CD14-positive monocyte (primary cell): ENCODE measurements at regions not wholly inside any gene's neighbourhood (a gene's known extent, or its start where the extent isn't known, plus 50 kb on each side); places are given as distances from the start of the nearest gene placed in this dataset.

Experiments used
- DNase-seq, 3 donors: peaks; one replicate each; pipeline ENCODE4 v3.0.0-alpha.2; 2011 to 2022
- H2AFZ ChIP-seq: 2 replicates; pipeline ENCODE4 v1.6.0; 2012; ENCODE audit warnings: mild to moderate bottlenecking, low read depth, low read length, inconsistent platforms; ENCODE audit not compliant: insufficient read depth, poor library complexity, severe bottlenecking
- H3K27ac ChIP-seq, 2 donors: 1 replicate in 1 of 2; 2 replicates in 1 of 2; pipeline ENCODE4 v1.5.1; 2012 to 2013; ENCODE audit warnings: low read length in 2 of 2, control low read depth in 1 of 2, inconsistent platforms in 1 of 2, low read depth in 1 of 2, mild to moderate bottlenecking in 1 of 2
- H3K27me3 ChIP-seq, 2 donors: one replicate each; pipeline versions ENCODE4 v1.6.0 to v1.6.1; 2011 to 2013; ENCODE audit warnings: low read length in 2 of 2; ENCODE audit not compliant: control insufficient read depth in 2 of 2, insufficient read depth in 2 of 2
- H3K36me3 ChIP-seq, 2 donors: replicated peaks in 1 of 2; 1 replicate in 1 of 2; 2 replicates in 1 of 2; pipeline versions ENCODE4 v1.5.1 to v1.6.1; 2012 to 2013; ENCODE audit warnings: low read length in 2 of 2, control low read depth in 1 of 2, inconsistent platforms in 1 of 2, mild to moderate bottlenecking in 1 of 2; ENCODE audit not compliant: insufficient read depth in 2 of 2, control insufficient read depth in 1 of 2
- H3K4me1 ChIP-seq, 2 donors: 1 replicate in 1 of 2; 2 replicates in 1 of 2; pipeline versions ENCODE4 v1.5.1 to v1.6.1; 2012 to 2013; ENCODE audit warnings: low read length in 2 of 2, control low read depth in 1 of 2, inconsistent platforms in 1 of 2, mild to moderate bottlenecking in 1 of 2, moderate library complexity in 1 of 2; ENCODE audit not compliant: insufficient read depth in 2 of 2, control insufficient read depth in 1 of 2
- H3K4me2 ChIP-seq: replicated peaks from 2 replicates; pipeline ENCODE3; 2012; ENCODE audit warnings: low read length, moderate library complexity, mild to moderate bottlenecking; ENCODE audit not compliant: poor library complexity, severe bottlenecking; ENCODE audit errors: extremely low read depth
- H3K4me3 ChIP-seq, 3 experiments: fragments of 200-600 bp in 1 of 3; sonication (generic) in 1 of 3; replicated peaks in 1 of 3; 1 replicate in 2 of 3; 2 replicates in 1 of 3; pipeline ENCODE4 v1.5.1; 2011 to 2013; ENCODE audit warnings: low read length in 3 of 3, mild to moderate bottlenecking in 3 of 3, control low read depth in 2 of 3, low read depth in 2 of 3, inconsistent platforms in 1 of 3, moderate library complexity in 1 of 3
- H3K79me2 ChIP-seq: 2 replicates; pipeline ENCODE4 v1.6.0; 2012; ENCODE audit warnings: mild to moderate bottlenecking, control low read depth, inconsistent platforms, low read length, moderate library complexity; ENCODE audit not compliant: insufficient read depth
- H3K9ac ChIP-seq: 2 replicates; pipeline ENCODE4 v1.6.0; 2017; ENCODE audit warnings: low read length, mild to moderate bottlenecking; ENCODE audit not compliant: insufficient read depth, poor library complexity, severe bottlenecking
- H3K9me3 ChIP-seq, 2 donors: replicated peaks in 1 of 2; 1 replicate in 1 of 2; 2 replicates in 1 of 2; pipeline versions ENCODE4 v1.5.1 to v1.6.1; 2012 to 2013; ENCODE audit warnings: low read length in 2 of 2, control low read depth in 1 of 2; ENCODE audit not compliant: control insufficient read depth in 1 of 2, insufficient read depth in 1 of 2
- H4K20me1 ChIP-seq: 2 replicates; pipeline ENCODE4 v1.6.0; 2012; ENCODE audit warnings: mild to moderate bottlenecking, low read length, control low read depth, moderate library complexity; ENCODE audit not compliant: insufficient read depth
- H3K27ac Mint-ChIP-seq, 7 donors: one replicate each; pipeline ENCODE4 v1.8.0; 2020; ENCODE audit warnings: mild to moderate bottlenecking in 7 of 7, mixed read lengths in 7 of 7, moderate library complexity in 6 of 7, inconsistent platforms in 2 of 7
- H3K27me3 Mint-ChIP-seq, 3 donors: one replicate each; pipeline ENCODE4 v1.8.0; 2021 to 2022; ENCODE audit warnings: low read depth in 3 of 3, mild to moderate bottlenecking in 3 of 3, mixed read lengths in 3 of 3, moderate library complexity in 3 of 3, inconsistent platforms in 1 of 3
- H3K36me3 Mint-ChIP-seq, 2 donors: one replicate each; pipeline ENCODE4 v1.8.0; 2020; ENCODE audit warnings: mixed read lengths in 2 of 2, inconsistent platforms in 1 of 2, mild to moderate bottlenecking in 1 of 2
- H3K4me1 Mint-ChIP-seq: one replicate; pipeline ENCODE4 v1.8.0; 2020; ENCODE audit warnings: mild to moderate bottlenecking, mixed read lengths
- H3K4me3 Mint-ChIP-seq, 2 donors: one replicate each; pipeline ENCODE4 v1.8.0; 2020; ENCODE audit warnings: mild to moderate bottlenecking in 2 of 2, mixed read lengths in 2 of 2, moderate library complexity in 1 of 2
- H3K9me3 Mint-ChIP-seq, 7 donors: one replicate each; pipeline ENCODE4 v1.8.0; 2020 to 2022; ENCODE audit warnings: mixed read lengths in 7 of 7, mild to moderate bottlenecking in 6 of 7, moderate library complexity in 6 of 7, inconsistent platforms in 2 of 7
- WGBS: methylation state at CpG from one replicate; pipeline ENCODE4 v1.1.5; 2013; ENCODE audit warnings: missing lambda C conversion rate; ENCODE audit not compliant: insufficient coverage; 5-methylcytosine and 5-hydroxymethylcytosine counted together
- intact Hi-C, 2 donors: fragments of 100-400 bp; cut with micrococcal nuclease; formaldehyde crosslinking; loops; one replicate each; pipeline versions ENCODE4 v1.15.0 to v1.15.1; 2023
- TF ChIP-seq, protein P1 (sequence below): fragments of 200-600 bp; IDR thresholded peaks from one replicate; pipeline ENCODE4 v1.8.0; 2022; ENCODE audit warnings: antibody characterized with exemption, mild to moderate bottlenecking

DNA sequence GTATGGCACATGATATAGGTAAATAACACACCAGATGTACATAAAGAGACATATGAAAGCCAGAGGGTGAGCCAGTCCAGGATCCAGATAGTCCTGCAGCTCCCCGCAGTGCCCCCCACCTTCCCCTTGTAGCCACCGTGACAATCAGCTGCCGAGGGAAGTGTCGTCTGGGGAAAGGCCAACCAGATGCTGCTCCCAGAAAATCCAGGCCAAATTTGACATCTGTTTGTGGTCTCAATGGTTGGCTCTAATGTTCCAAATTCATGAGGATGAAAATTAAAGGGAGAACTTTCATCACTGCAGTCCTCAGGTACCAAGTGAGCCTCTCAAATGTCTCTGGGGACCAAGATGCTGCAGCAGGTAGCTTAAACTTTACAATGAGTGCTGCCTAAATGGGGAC is 210.3 kb downstream of the PTEN start:
- TF ChIP-seq, protein P1, sequence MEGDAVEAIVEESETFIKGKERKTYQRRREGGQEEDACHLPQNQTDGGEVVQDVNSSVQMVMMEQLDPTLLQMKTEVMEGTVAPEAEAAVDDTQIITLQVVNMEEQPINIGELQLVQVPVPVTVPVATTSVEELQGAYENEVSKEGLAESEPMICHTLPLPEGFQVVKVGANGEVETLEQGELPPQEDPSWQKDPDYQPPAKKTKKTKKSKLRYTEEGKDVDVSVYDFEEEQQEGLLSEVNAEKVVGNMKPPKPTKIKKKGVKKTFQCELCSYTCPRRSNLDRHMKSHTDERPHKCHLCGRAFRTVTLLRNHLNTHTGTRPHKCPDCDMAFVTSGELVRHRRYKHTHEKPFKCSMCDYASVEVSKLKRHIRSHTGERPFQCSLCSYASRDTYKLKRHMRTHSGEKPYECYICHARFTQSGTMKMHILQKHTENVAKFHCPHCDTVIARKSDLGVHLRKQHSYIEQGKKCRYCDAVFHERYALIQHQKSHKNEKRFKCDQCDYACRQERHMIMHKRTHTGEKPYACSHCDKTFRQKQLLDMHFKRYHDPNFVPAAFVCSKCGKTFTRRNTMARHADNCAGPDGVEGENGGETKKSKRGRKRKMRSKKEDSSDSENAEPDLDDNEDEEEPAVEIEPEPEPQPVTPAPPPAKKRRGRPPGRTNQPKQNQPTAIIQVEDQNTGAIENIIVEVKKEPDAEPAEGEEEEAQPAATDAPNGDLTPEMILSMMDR: no peak
- H3K27me3 ChIP-seq: no peaks in the 10 kb centered on the region
- Mint-ChIP-seq H3K27me3 (no peaks in the 10 kb centered on the region), H3K4me3 (no peak overlapping the region), H3K9me3 (peaks cover 0 to 3% (median 0%) of the 10 kb centered on the region in 7 donors), H3K36me3 (peaks cover 0 to 4% of the 10 kb centered on the region in 2 donors), H3K4me1 (peaks cover 43% of the 10 kb centered on the region), H3K27ac (peak overlapping the region in 1 of 7 donors; percentile 41)
- no peak overlapping the region for H3K4me2 ChIP-seq
- peaks cover 48 to 49% of the 10 kb centered on the region in 2 donors for H3K4me1 ChIP-seq
- no peaks in the 10 kb centered on the region for H3K36me3 ChIP-seq
- no peak overlapping the region for H3K27ac ChIP-seq
- no peak overlapping the region for H3K9ac ChIP-seq
- H2AFZ ChIP-seq: no peak overlapping the region
- H3K79me2 ChIP-seq: no peaks in the 10 kb centered on the region
- no peak for DNase-seq
- no peak overlapping the region for H3K4me3 ChIP-seq
- intact Hi-C loops: loop anchor here in 1 of 2 donors (5.0 kb wide), 1 partner anchor 34 kb away; no protein-coding TSS in a partner anchor
- WGBS: 96% methylated on average over 4 of the region's 4 CpGs
- H3K9me3 ChIP-seq: no peaks in the 10 kb centered on the region
- no peaks in the 10 kb centered on the region for H4K20me1 ChIP-seq

DNA sequence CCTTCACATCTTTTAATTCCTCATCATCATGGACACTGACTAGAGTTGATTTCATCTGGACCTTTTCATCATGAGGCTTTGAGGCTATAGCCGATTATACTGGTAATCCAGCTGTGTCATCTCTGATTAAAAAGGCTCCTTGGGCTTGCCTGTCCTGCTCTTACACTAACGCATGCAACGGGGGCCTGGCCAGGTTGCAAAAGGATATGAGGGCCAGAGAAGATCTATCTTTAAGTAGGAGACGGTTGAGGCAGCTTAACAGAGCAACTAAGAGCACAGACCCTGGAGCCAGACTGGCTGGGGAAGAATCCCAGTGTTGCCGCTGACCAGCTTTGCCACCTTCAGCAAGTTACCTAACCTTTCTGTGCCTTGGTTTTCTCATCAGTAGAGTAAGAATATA is 211.5 kb downstream of the PTEN start:
- no peak overlapping the region for H3K27ac Mint-ChIP-seq
- no peaks in the 10 kb centered on the region for H3K79me2 ChIP-seq

More for the DNA sequence above, 211.5 kb downstream of the PTEN start:
- Mint-ChIP-seq H3K4me3 (no peak overlapping the region), H3K4me1 (peaks cover 36% of the 10 kb centered on the region), H3K9me3 (peaks cover 0 to 3% (median 0%) of the 10 kb centered on the region in 7 donors), H3K27me3 (no peaks in the 10 kb centered on the region), H3K36me3 (peaks cover 0 to 4% of the 10 kb centered on the region in 2 donors)
- Histone ChIP-seq H3K27me3 (no peaks in the 10 kb centered on the region), H3K4me3 (no peak overlapping the region), H3K27ac (no peak overlapping the region), H3K4me2 (no peak overlapping the region), H3K9ac (no peak overlapping the region), H3K36me3 (no peaks in the 10 kb centered on the region), H2AFZ (no peak overlapping the region), H3K9me3 (no peaks in the 10 kb centered on the region), H4K20me1 (no peaks in the 10 kb centered on the region), H3K4me1 (peaks cover 37% of the 10 kb centered on the region in 2 donors)
- 92% methylated on average over 3 of the region's 5 CpGs for WGBS
- TF ChIP-seq, protein P1: no peak
- intact Hi-C loops: loop anchor here in 1 of 2 donors (5.0 kb wide), 1 partner anchor 32 kb away; no protein-coding TSS in a partner anchor
- DNase-seq: no peak
